Myocyte (in vitro differentiated cells): ENCODE measurements at regions not wholly inside any gene's neighbourhood (a gene's known extent, or its start where the extent isn't known, plus 50 kb on each side); places are given as distances from the start of the nearest gene placed in this dataset.
A peak's percentile ranks its signal among the peaks of the same experiment; 100 is the strongest.
"Not testable (repeated sequence)": the region's sequence is repeated elsewhere in the genome, so short reads cannot be mapped to it uniquely, and the experiment has no call there.

Experiments
- DNase-seq: peaks from one replicate; pipeline ENCODE4 v3.0.0-alpha.2; 2012; ENCODE audit warnings: low read depth

- no peak for DNase-seq
Measured at GRCh38 chr2:7094231-7094741, 177.1 kb downstream of the RNF144A start.

DNA sequence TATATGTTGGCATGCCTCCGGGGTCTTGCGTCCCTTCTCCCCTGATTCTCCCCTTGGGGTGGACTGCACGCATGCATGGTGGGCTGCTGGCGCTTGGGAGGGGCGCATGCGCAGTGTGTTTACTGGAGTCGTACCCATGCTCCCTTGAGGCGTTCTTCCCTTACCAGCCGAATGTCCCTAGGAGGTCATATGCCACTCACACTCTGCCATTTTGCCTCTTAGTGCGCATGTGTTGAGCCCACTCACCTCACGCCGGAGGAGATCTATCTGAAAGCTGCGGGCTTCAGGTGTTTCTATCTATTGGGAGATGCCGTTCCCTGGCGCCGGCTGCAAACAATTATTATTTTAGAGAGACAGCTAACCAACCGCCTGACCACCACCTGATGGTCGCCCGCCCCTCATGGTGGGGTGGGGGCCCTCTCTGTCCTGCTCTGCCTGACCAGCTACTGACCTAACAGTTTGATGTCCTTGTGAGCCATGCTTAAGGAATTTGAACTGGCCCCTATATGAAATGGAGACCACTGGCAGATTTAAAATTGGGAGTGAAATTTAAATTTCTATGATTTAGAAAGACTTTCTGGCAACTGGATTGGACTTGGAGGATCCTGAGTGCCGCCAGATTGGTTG, 179.6 kb downstream of the RNF144A start:
- DNase-seq = no peak

- DNase-seq = peak; percentile 68
Measured at GRCh38 chr2:7097353-7097895, 180.2 kb downstream of the RNF144A start.

DNA sequence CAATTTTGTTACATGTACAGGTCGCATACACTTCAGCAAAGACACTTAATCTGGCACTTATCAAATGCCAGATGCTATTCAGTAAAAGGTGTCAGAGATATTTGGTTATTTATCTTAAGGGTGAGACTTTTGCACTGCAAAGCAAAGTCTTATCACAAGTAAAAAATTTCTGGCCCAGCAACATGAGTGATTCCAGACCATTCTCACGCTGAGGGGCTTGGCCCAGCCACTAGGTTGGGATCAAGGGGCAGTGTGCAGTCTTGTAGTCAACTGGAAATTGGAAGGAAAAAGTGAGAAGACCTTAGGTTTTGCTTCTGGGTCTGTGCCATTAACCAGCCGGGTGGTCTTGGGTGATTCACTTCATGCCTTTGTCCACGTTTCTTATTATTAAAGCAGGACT, 181.6 kb downstream of the RNF144A start:
- DNase-seq = no peak

DNA sequence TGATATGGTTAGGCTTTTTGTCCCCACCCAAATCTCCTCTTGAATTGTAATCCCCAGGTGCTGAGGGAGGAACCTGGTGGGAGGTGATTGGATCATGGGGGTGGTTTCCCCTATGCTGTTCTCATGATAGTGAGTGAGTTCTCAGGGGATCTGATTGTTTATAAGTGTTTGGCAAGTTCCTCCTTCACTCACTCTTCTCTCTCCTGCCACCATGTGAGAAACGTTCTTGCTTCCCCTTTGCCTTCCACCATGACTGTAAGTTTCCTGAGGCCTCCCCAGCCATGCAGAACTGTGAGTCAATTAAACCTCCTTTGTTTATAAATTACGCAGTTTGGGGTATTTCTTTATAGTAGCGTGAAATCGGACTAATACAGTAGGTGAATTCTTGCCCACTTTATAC, 182.5 kb downstream of the RNF144A start:
- DNase-seq = not testable (repeated sequence)

- DNase-seq = no peak
Measured at GRCh38 chr2:7102826-7103225, 185.6 kb downstream of the RNF144A start.

DNA sequence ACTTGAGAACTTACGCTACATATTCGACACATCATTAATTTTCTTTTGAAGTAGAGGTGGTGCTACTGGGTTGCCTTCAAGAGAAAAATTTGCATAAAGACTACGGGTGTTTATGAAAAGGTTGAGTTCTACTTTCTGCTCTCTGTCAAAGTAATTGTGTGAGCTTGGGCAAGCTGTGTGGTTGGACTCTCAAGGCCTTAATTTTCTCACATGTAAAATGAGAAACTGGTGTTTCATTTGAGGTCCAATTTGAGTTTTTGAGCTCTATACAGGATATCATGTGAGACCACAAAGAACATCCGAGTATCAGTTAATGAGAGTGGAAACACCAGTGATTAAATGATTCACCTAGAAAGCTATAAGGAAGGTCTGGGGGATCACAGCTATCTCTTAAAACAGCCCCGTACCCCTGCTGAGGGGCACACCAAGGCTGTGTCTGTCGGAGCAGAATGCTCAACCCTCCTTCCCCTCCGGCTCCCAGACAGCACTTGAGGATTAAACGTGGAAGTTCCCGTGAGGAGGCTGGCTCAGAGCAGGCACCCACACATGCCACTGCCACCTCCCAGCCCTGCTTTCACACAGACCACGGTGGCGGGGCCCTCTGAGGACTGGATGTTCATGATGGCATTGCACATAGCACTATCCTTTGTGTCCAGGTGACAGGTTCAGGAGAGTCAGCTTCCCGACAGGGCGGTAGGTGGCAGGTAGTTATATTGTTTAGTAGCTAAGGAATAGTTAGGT, 191.8 kb downstream of the RNF144A start:
- no peak for DNase-seq

- no peak for DNase-seq
Measured at GRCh38 chr2:7109533-7109885, 192.3 kb downstream of the RNF144A start.

DNA sequence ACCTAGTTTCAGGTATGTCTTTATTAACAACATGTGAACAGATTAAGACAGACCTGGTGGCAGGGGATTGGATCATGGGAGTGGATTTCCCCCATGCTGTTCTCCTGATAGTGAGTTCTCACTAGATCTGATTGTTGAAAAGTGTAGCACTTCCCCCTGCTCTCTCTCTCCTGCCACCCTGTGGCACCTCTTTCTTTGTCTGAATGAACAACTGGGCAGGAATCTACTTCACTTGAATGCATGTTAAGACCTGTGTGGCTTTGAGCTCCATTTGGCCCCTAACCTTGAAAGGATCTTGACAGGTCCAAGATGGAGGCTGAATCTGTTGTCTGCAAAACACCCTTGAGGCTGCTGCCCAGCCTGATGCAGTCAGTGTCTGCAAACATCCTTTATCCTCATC, 194.4 kb downstream of the RNF144A start:
- no peak for DNase-seq

DNA sequence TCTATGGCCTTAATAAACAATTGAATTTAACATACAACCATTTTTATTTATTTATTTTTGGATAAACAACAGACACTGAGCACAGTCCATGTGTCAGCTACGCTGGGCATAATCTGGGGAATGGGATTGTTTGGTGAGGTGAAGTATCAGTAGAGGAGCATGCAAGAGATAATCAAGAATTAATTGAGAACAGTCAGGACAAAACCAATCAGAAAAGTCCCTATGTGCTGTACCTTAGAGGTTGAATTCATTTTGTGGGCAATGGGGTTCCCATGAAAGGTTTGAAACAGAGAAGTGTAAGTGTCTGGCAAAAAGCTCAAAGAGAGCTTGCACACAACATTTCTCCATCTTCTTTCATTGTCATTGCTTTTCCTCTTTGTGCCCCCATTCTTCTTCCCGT, 198.2 kb downstream of the RNF144A start:
- no peak for DNase-seq

DNA sequence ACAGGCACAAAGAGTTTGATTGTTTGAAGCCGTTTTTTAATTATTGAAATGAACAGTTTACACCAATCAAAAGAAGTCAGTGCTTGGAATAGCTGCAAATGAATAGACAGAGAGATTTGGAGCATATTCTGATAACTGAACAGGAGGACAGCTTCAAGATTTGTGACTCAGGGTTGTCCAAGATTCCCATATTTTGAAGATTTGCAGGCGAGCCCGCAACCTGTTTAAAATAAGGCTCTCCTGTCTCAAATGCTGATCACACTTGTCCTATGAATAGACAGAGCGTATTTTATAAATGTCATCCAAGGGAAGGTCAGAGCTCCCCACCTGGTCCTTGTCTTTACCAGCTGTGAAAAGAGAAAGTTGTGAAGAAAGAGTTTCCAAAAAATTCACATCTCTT, 198.7 kb downstream of the RNF144A start:
- DNase-seq = no peak

- DNase-seq = no peak
Measured at GRCh38 chr2:7116511-7116910, 199.3 kb downstream of the RNF144A start.

GRCh38 chr2:7117076-7117475, 199.9 kb downstream of the RNF144A start:
- DNase-seq = no peak

GRCh38 chr2:7118606-7119131, 201.5 kb downstream of the RNF144A start:
- DNase-seq = no peak

DNA sequence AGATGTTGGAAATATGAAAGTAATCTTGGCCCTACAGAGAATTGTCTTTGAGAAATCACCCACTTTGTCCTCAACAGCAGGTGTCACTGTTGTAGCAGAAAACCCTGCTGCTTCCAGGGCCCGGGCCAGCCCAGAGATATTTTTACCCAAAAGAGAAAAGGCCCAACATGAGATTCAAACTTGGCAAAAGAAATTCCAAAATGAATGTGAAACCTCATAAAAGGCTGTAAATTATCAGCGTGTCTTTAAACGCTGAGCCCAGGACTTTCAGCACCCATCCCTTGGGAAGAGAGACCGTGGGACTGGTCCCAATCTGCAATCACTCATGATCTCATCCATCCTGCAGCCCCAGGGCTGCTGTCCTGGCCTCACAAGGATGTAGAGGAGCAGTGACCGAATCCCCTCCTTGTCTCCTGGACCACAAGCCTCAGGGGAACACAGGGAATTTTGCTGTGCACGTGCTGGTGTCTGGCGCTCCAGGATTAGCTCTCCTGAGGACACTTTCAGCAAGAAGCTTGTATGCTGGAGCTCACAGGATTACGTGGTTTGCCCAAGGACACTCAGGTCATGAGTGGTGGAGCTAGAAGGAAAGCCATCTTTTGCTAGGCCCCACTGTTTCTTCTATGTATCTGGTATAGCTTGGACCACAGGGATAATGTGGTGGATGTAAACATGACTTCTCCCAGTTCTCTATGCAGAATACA, 202.1 kb downstream of the RNF144A start:
- DNase-seq = no peak

DNA sequence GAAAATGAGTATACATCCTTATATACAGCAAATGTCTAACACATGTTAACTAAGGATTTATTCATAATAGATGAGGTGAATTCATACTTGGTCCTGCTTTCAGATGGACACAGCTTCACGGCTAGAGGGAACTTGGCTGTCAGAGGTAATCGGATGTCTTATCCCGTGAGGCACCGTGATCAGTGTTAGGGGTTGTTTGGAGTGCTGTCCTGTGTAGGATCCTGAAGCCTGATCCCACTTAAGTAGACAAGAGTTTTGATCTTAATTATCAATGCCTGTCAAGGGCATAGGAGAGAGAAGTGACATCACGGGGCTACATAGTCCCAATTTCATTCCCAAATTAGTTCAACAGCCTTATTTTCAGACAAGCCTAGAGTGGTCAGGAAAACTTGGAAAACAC, 204.6 kb downstream of the RNF144A start:
- DNase-seq = no peak

- no peak for DNase-seq
Measured at GRCh38 chr2:7127156-7127555, 209.9 kb downstream of the RNF144A start.

- no peak for DNase-seq
Measured at GRCh38 chr2:7127687-7128086, 210.5 kb downstream of the RNF144A start.

DNA sequence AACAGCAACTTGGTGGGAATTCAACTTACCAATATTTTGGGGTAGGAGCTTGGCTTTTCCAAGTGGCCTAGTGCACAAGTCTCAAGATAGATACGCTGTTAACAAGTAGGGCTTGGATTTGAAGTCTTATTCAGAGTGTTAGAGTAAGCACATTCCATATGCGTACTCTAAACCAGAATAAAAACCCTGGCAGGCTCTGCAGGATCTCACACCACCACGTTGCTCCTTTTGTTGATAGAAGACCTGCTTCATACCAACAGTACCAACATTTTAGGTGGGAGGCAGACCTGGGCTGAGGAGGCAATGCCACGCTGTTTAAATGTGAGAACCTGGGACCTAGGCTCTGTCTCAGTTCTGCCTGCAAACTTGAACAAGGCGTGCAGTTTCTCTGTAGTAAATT, 214.0 kb downstream of the RNF144A start:
- DNase-seq = no peak

DNA sequence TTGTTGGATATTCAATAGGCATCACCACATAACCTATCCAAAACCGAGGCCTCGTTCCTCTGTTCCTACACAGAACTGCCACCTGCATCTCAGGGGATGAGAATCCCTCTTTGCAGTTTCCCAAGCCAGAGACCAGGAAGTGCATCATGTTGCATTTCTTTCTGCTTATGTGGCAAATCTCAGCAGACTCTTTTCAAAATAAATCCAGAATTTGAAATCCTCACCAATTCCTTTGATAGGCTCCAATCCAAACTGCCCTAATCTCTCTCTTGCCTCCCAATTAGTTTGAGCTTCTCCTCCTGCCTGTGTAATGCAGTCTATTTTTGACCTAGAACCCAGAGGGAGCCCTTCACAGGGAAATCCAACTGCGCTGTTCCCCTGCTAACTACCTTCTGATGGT, 215.5 kb downstream of the RNF144A start:
- no peak for DNase-seq

DNA sequence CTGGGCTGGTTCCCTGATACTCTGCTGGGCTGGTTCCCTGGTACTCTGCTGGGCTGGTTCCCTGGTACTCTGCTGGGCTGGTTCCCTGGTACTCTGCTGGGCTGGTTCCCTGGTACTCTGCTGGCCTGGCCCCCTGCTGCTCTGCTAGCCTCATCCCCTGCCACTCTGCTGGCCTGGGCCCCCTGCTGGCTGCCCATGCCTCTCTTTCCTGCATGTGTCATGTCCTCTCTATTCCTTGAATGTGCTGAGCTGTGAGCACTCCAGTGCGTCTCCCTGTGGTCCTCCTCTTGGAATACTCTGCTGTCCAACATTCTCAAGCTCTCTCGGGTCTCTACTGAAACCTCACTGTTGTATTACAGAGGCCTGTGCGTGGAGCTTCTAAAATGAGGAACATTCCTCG, 216.3 kb downstream of the RNF144A start:
- no peak for DNase-seq

DNA sequence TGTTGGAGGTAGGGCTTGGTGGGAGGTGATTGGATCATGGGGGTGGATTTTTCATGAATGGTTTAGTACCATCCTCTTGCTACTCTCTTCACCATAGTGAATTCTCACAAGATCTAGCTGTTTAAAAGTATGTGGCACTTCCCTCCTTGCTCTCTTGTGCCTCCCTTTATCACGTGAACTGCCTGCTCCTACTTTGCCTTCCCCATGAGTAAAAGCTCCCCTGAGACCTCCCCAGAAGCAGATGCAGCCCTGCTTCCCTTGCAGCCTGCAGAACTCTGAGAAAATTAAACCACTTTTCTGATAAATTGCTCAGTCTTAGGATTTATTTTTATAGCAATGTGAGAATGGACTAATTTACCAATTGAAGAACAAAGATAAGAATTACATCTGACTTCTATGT, 223.1 kb downstream of the RNF144A start:
- DNase-seq = no peak
